SK-N-MC (cell line): ENCODE measurements at regions not wholly inside any gene's neighbourhood (a gene's known extent, or its start where the extent isn't known, plus 50 kb on each side); places are given as distances from the start of the nearest gene placed in this dataset.

Experiments
- EZH2 ChIP-seq: fragments of 200-600 bp; sonication (generic); IDR thresholded peaks from one replicate; pipeline ENCODE4 v1.6.1; 2017; ENCODE audit warnings: antibody characterized with exemption
- POLR2AphosphoS5 ChIP-seq: IDR thresholded peaks from 2 replicates; pipeline ENCODE4 v1.6.1; 2012; ENCODE audit warnings: mild to moderate bottlenecking, low read depth, low read length, borderline replicate concordance

- no peak for TF ChIP-seq POLR2AphosphoS5
- no peak for TF ChIP-seq EZH2
Measured at GRCh38 chr3:5666455-5666854, 478.9 kb downstream of the EDEM1 start.
